ENCODE measurements at regions not wholly inside any gene's neighbourhood (a gene's known extent, or its start where the extent isn't known, plus 50 kb on each side); places are given as distances from the start of the nearest gene placed in this dataset.

- no peak for DNase-seq
Measured at GRCh38 chr22:47604563-47604962, 842.1 kb downstream of the TBC1D22A start.

DNA sequence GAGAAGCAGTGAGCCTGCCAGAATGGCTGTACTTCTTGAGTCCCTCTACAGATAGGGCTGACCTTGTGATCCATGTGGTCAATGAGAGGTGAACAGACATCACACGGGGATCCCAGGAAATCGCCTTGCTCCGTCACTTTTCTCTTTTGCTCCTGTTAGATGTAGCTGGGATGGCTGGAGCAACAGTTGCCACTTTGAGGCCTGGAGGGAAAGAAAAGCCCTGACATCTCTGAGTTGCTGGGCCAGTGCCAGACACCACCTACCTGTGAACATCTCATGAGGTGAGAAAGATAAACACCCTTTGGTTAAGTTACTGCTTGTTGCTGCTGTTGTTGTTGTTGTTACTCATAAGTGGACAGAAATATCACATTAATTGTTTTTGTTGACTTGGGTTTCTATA lies 840.3 kb downstream of the TBC1D22A start:
- no peak for DNase-seq

- no peak for DNase-seq
Measured at GRCh38 chr22:47601666-47602065, 839.2 kb downstream of the TBC1D22A start.

GRCh38 chr22:47600791-47601625 lies 838.6 kb downstream of the TBC1D22A start:
- no peak for DNase-seq

DNA sequence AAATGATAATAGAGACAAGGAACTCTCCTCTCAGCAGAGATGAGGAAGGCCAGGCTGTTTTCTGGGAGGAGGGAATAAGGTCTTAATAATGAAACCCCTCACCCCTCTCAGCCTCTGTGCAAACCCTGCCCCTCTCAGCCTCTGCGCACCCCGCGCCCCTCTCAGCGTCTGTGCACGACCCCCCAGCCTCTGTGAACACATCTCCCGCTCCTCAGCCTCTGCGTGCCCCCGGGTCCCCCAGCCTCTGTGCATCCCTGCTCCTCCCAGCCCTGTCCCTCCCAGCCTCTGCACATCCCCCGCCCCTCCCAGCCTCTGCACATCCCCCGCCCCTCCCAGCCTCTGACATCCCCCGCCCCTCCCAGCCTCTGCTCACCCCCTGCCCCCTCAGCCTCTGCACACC lies 837.8 kb downstream of the TBC1D22A start:
- DNase-seq, result no peak

DNA sequence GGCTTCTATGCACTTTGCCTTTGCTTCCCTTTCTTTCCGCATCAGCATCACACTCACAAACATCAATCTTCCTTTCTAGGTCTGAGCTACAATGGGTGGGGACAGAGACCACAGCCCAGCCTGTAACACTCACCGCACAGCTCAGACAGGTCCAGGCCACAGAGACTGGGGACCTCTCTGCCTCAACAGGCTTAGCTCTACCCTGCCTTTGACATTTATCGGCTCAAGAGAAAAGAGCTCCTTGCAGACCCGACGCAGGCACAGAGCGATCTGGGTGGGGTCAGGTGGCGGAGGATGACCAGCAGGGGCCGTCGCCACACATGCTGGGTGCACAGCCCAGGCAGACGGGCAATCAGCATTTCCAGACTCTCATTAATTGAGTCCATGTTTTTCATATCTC lies 837.3 kb downstream of the TBC1D22A start:
- no peak for DNase-seq

- DNase-seq, result no peak
Measured at GRCh38 chr22:47598864-47599263, 836.4 kb downstream of the TBC1D22A start.

DNA sequence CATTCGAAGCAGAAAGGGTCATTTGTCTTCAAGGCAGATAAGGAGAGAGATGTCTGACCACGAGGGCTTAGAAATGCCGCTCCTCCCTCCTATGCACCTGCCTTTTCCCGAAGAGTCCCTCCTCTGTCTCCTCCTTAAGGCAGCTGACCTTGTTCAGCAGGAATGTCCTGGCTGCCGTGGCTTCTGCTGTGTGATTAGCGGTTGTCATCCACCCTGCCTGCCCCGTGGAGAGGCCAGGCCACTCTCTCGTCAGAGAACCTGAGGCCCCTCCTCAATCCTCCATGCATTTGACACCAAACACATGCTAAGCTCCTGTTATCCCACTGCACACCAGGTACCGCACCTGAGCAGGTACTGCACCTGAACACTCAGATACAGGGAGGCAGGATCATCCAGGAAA lies 834.6 kb downstream of the TBC1D22A start:
- DNase-seq, result no peak

DNA sequence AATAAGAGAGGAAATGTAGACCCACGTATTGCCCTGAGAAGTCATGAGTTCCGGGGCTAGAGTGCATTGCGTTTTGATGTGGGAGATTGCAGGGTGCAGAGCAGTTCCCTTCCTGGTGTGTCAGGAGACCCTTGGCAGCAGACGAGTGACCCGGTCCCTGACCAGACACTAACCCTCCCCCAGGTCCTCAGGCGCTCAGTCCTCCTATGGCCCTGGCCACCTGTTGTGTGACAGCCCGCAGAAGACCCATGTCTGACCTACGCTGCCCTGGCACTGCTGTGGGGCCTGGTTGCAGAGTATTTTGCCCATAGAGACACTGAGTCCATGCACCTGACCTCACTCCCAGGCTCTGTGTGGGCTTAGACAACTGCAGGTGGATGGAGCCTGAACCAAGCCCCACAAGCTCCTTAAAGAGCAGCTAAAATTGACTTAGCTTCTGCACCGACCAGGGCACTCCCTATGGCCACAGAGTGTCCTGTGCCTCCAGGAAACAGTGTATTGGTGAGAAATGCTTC lies 833.8 kb downstream of the TBC1D22A start:
- no peak for DNase-seq

DNA sequence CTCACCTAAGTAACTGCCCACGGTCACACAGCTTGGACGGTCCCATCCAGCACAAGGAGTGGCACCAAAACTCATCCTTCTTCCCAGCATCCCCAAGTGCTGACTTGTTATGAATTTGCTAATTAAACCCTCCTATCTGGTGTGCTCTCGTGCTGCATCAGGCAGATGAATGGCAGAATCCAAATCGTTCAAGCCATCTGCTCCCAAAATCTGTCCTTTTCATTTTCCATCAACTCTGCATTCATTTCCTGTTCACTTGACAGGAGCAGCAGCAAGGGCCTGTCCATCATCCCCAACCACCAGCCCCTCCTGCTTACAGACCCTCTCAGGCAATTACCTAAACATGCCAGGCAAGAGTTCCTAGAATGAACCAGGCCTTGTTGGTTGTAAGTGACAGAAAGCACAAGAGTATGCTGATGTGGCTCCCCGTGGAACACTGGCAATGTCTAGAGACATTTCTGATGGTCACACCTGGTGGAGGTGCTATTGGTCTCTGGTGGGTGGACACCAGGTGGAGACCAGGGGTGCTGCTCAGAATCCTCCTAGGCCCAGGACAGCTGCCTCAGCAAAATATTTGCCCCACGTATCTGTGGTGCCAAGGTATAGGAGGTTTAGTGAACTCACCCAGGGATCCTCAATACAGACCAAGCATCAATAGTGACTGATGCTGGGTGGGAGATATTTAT lies 832.5 kb downstream of the TBC1D22A start:
- no peak for DNase-seq

- no peak for DNase-seq
Measured at GRCh38 chr22:47593911-47594311, 831.5 kb downstream of the TBC1D22A start.

DNA sequence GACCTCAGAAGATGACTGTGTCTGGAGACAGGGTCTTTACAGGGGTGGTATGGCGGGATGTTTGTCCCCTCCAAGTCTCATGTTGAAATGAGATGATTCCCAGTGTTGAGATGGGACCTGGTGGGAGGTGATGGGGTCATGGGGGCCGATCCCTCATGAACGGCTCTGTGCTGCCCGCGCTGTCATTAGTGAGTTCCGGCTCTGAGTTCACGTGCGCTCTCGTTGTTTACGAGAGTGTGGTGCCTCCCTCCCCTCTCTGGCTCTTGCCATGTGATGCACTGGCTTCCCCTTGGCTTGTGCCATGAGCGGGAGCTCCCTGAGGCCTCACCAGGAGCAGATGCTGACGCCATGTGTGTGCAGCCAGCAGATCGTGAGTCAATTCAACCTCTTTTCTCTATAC lies 830.8 kb downstream of the TBC1D22A start:
- no peak for DNase-seq

DNA sequence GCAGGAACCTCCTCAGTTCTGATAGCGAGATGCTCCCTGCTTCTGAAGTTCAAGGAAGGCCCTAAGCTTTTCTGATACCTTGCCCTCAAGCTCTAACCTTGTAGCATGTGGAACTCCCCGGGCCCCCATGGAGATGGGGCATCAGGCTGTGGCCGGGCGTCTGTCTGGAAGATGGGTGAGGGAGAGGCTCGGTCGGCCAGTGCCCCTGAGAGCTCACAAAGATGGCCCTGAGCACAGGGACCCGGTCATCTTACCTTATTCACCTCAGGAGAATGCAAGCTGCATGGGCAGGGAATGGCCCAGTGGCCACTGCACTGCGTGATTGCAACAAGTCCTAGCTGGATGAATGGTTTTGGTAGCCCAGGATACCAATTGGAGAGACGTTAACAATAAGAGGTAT lies 830.3 kb downstream of the TBC1D22A start:
- DNase-seq, result no peak

DNA sequence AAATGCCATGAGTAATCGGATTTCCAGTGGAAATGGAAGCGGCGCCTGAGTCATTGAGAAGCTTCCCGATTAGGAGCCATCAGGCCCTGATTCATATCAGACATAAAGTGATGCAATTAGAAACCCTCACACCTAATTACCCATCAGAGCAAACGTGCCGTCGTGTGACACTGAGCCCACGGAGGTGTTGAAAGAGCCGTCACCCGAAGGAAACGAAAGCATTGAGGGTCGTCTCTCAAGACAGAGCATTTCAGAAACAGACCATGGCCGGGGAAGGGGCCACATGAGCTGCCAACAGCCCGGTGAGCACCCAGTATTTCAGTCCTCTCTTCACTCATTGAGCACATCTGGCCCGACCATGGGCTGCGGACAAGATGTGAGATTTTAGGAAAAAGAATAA lies 829.3 kb downstream of the TBC1D22A start:
- no peak for DNase-seq

- DNase-seq, result no peak
Measured at GRCh38 chr22:47591016-47591415, 828.6 kb downstream of the TBC1D22A start.

GRCh38 chr22:47589271-47590250 lies 827.1 kb downstream of the TBC1D22A start:
- no peak for DNase-seq

DNA sequence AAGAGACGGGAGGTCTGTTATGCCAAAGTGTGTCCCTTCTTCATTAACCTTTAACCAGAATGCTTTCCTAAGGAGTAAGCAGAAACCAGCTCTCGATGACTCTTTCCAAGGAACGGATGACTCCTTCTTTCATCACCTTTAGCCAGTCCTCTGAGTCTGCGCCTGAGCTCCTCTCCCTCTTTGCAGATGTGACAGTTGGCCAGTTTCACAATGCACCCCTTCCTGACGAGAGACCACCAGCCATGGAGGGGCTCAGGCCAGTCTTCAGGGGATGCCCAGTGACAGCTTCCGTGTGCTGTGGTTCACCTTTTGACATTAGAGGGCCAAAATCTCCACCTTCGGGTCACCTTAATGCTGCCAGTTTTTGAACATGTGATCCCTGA lies 826.1 kb downstream of the TBC1D22A start:
- no peak for DNase-seq

DNA sequence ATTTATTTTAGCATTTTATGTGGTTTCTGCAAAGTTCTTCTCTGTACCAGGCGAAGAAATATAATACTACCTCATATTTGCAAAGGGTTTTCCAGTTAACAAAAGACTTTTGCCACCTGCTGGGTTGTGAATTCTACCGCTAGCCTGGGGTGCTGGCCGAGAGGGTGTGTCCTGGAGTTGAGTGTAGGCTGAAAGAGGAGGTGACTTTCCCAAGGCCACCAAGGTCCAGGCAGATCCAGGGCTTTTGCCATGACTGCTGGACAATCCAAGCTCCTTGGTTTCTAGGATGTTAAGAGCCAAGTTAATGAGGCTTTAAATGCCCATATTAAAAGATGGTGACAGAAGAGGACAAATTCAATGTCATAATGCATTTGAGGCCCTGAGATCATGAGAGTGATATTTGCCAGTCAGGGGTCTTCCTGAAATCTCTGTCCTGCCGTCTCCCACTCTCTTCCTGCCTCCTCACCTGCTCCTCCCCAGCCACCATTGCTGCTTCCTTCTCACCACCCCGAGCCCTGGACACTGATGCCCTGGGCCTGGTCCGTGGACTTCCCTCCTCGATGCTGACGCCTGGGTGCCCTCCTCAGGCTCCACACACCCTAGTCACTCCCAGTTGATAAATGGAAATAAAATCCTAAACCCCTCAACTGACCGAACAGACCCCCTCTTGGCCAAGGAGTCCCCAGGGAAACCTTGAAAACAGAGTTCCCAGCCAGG lies 825.6 kb downstream of the TBC1D22A start:
- DNase-seq, result no peak

DNA sequence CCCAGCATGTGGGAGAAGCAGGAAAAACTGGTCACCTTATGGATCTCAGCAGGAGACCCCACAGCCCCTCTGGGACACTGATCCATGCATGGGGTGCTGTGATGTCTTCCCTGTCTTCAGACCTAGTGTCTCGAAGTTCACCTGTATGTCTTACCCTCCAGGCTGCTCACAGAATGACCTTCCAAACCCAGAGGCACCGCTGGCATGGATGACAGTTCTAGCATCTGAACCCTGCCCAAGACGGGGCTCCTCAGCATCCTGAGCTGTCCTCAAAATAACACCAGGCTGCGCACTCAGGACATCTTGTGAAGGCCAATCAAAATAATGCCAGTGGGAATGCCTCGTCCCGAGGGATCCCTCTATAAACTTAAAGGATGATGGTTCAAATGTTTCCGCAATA lies 824.9 kb downstream of the TBC1D22A start:
- DNase-seq, result no peak

- no peak for DNase-seq
Measured at GRCh38 chr22:47586946-47587345, 824.5 kb downstream of the TBC1D22A start.

DNA sequence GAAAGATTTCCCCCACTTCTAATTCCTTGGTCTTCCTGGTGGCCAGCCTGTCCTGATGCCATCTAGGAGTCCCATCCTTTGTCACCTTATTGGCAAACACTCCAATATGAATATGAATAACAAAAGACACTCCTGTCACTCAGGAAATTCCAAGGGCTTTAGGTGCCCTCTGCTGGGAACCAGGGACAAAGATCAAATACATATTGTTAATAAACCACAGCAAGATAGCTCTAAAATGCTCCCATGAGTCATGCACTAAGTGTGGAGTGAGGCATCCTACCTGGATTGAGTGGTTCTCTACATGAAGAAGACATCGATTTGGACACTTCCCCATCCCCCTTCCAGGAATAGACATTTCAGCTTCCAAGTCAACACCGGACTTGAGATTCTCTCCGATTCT lies 823.6 kb downstream of the TBC1D22A start:
- DNase-seq, result no peak

DNA sequence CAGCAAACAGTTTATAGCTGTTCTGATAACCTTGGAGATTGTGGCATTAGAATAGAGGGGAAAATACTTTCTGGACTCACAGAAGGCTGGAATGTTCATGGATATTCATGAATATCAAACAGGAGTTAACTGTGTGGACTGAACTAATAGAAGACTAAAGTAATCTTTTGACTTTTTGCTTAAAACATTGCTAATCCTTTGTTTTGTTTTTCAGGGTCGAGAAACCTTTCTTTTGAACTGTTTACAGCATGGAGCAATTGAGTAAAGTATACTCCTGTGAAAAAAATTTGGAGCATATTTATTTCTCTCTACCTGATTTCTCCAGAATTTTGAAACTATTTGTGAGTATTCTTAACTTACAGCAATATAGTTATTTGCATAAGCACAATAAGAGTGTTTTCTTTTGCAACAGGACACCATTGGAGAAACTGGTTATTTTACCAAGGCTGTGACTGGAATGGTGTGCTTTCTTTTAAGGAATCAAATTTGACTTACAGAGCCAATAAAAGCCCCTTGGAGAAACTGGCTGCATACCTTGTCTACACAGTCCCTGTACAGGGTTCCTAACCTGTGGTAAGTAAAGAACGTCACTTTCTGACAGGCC lies 821.6 kb downstream of the TBC1D22A start:
- no peak for DNase-seq
